Tibial artery (tissue), 4 donors: ENCODE measurements at regions not wholly inside any gene's neighbourhood (a gene's known extent, or its start where the extent isn't known, plus 50 kb on each side); places are given as distances from the start of the nearest gene placed in this dataset.
"Not testable (repeated sequence)": the region's sequence is repeated elsewhere in the genome, so short reads cannot be mapped to it uniquely, and the experiment has no call there.

Experiments
- DNase-seq, 2 donors: peaks; one replicate each; pipeline ENCODE4 v3.0.0-alpha.2; 2019
- H3K27ac ChIP-seq, 2 donors: fragments of 200-600 bp; sonication (generic) in 1 of 2; 1 replicate in 1 of 2; 2 replicates in 1 of 2; pipeline ENCODE4 v1.5.1; 2018 to 2019; ENCODE audit warnings: mild to moderate bottlenecking in 1 of 2
- H3K27me3 ChIP-seq, 2 donors: fragments of 200-600 bp; sonication (generic) in 1 of 2; one replicate each; pipeline versions ENCODE4 v1.5.1 to v1.6.0; 2016 to 2019
- H3K36me3 ChIP-seq, 3 donors: fragments of 200-600 bp; sonication (generic) in 2 of 3; one replicate each; pipeline ENCODE4 v1.5.1; 2016 to 2019; ENCODE audit warnings: mild to moderate bottlenecking in 2 of 3
- H3K4me1 ChIP-seq, 4 donors: fragments of 200-600 bp; sonication (generic) in 2 of 4; 1 replicate in 3 of 4; 2 replicates in 1 of 4; pipeline ENCODE4 v1.5.1; 2016 to 2019
- H3K4me3 ChIP-seq, 2 donors: fragments of 200-600 bp; sonication (generic) in 1 of 2; 1 replicate in 1 of 2; 2 replicates in 1 of 2; pipeline ENCODE4 v1.5.1; 2018 to 2019; ENCODE audit warnings: mild to moderate bottlenecking in 2 of 2
- H3K9me3 ChIP-seq, 3 donors: fragments of 200-600 bp; sonication (generic) in 1 of 3; one replicate each; pipeline ENCODE4 v1.5.1; 2016 to 2019
- intact Hi-C: fragments of 100-400 bp; cut with DNase I; formaldehyde crosslinking; loops from one replicate; pipeline ENCODE4 v1.15.0; 2023; ENCODE audit warnings: low total_unique reads

DNA sequence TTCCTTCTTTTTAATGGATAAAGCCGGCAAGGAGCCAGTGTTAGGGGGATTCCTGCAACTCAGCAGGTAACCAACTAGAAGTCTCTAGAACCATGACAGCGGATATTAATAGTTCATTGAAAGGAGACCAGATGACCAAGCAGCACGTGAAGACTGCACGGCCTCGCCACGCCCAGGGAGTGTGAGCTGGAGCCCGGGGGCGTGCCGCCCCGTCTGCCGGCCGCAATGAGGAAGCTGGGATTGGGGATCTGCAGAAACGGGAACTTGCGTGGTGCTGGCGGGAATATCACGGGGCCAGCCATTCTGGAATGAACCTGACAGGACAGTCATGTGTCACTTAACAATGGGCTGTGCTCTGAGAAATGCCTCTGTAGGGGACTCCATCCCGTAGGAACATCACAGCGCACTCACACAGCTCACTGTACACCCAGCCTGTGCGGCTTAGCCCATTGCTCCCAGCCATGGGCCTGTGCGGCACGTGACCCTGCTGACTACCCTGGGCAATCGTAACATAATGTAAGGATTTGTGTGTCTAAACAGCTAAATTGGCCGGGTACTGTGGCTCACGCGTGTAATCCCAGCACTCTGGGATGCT is 4092.8 kb upstream of the TPTE start:
- H3K27ac ChIP-seq, H3K27me3 ChIP-seq, H3K9me3 ChIP-seq, H3K4me3 ChIP-seq, intact Hi-C loops, H3K4me1 ChIP-seq, H3K36me3 ChIP-seq: not testable (repeated sequence)
- peak in 1 of 2 donors; percentile 22 for DNase-seq

DNA sequence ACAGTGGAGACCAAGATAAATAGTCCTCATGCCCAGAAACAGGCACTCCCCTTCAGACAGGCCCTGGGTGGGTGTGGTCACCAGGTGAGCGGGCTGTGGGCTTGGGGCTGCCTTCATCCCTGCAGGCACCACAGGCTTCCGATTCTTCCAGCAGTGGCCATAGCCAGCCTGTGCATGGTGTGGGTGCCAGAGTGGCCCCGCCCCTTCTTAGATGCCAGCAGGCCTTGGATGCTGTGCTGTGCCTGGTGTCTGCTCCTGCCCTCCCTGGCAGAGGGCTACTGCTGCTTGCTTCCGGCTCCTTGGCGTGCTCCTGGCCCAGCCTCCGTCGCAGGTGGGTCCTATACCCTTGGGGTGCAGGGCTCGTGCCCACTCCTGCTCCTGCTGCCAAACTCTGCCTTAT is 4091.5 kb upstream of the TPTE start:
- DNase-seq, H3K27ac ChIP-seq, H3K9me3 ChIP-seq, intact Hi-C loops, H3K27me3 ChIP-seq, H3K4me3 ChIP-seq, H3K36me3 ChIP-seq, H3K4me1 ChIP-seq: not testable (repeated sequence)

DNA sequence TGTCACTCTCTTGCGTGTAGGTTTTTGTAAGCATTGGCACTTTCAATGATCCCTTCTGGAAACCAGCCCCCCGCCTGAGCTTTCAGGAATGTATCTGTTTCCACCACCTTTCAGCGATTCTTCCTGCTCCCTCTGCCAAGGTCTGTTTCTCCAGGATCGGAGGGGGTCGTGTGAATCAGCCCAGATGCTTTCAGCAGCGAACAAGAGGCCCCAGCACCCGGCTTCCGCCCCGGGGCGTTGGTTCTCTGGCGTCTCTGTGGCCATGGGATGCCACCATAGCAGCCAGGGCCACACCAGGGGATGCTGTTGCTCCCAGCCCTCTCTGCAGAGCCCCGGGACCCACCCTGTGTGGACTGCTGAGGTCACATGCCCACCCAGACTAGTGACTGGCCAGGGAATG is 4088.2 kb upstream of the TPTE start:
- H3K9me3 ChIP-seq, H3K4me1 ChIP-seq, H3K27me3 ChIP-seq, H3K36me3 ChIP-seq, H3K27ac ChIP-seq, H3K4me3 ChIP-seq, intact Hi-C loops, DNase-seq: not testable (repeated sequence)

DNA sequence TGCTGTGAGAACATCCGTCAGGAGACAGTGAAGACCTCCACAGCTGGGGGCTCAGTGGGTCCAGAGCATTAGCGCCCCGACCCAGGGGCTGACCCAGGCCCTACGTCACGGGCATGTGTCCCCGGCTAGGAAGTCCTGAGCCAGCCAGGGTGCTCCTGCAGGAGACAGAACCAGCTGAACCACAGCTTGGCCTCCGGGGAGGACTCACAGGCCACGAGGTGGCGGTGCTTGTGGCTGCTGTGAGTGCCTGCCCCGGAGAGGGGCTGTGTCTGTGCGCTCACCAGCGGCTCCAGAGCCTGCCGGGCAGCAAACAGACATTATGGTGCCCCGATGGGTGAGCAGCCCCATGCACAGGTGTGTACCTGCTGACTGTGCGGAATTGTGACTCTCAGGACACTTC is 4085.2 kb upstream of the TPTE start:
- H3K4me3 ChIP-seq, DNase-seq, H3K9me3 ChIP-seq, H3K27ac ChIP-seq, H3K27me3 ChIP-seq, H3K4me1 ChIP-seq, intact Hi-C loops, H3K36me3 ChIP-seq: not testable (repeated sequence)

DNA sequence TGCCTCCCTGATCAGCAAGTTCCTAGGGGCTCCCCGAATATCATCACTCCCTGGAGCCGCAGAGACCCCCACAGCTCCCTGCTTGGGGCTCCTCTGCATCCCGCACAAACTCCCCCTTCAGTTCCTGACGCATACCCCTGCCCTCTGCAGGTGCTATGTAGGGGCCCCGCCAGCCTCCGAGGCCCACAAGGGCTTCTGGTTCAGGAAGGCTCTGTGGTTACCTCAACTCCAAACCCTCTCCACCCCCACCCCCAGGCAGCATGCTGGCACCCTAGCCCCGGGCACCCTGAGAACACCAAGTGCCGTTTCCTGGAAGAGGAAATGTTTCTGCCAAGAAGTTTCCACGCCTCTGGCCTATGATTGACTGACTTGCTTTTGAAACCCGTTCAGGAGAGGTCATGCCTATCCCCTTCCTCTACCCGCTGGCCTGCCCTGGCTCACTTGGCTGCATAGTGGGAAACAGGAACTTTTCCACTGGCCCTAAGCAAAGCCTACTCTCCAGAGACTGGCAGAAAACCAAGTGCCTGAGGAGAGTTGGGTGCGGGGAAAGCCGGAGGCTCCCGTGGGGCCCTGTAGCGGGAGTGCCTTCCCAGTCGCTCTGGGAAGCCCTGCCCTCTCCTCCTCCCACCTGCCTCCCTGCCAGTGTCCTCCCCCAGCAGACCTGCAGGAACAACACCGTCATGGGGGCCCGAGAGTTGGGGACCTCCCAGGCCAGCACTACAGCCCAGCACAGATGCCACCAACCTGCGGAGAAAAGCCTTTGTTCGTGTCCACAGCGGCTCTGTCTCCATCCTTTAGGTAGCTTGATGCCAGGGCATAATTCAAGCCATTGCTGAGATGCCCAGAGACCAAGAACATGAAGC is 4084.2 kb upstream of the TPTE start:
- DNase-seq, H3K27ac ChIP-seq, intact Hi-C loops, H3K9me3 ChIP-seq, H3K4me1 ChIP-seq, H3K27me3 ChIP-seq, H3K36me3 ChIP-seq, H3K4me3 ChIP-seq: not testable (repeated sequence)

DNA sequence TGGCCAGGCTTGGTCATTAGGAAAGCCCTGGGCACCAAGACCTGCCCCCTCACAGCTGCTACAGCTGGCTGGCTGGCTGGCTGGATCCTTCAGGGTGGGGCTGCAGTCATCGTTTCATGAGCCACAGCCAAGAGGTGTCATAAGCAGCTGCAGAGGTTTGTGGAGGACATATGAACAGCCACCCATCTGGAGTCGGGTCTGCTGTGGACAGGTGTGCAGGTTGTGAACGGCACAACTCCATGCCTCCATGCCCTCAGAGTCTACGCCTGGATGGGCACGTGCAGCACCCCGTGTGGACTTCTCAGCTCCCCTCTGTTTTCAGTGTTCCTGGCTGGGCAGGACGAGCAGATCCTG is 4083.6 kb upstream of the TPTE start:
- H3K4me3 ChIP-seq, H3K36me3 ChIP-seq, H3K9me3 ChIP-seq, intact Hi-C loops, H3K27ac ChIP-seq, H3K27me3 ChIP-seq, H3K4me1 ChIP-seq, DNase-seq: not testable (repeated sequence)

DNA sequence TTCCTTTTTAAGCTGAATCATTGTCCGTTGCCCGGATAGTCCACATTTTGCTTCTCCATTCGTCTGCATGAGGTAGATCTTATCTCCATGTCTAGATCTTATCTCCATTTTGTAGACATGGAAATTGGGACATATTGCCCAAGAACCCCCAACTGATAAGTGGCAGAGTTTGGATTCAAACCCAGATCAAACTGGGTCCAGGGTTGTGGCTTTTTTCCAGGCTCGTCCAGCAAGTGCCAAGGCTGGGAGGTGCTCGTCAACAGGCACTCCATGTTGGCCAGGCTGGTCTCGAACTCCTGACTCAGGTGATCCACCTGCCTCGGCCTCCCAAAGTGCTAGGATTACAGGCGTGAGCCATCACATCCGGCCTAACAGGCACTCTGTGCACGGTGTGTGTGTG is 4082.3 kb upstream of the TPTE start:
- DNase-seq, intact Hi-C loops, H3K4me3 ChIP-seq, H3K4me1 ChIP-seq, H3K27ac ChIP-seq, H3K36me3 ChIP-seq, H3K27me3 ChIP-seq, H3K9me3 ChIP-seq: not testable (repeated sequence)

DNA sequence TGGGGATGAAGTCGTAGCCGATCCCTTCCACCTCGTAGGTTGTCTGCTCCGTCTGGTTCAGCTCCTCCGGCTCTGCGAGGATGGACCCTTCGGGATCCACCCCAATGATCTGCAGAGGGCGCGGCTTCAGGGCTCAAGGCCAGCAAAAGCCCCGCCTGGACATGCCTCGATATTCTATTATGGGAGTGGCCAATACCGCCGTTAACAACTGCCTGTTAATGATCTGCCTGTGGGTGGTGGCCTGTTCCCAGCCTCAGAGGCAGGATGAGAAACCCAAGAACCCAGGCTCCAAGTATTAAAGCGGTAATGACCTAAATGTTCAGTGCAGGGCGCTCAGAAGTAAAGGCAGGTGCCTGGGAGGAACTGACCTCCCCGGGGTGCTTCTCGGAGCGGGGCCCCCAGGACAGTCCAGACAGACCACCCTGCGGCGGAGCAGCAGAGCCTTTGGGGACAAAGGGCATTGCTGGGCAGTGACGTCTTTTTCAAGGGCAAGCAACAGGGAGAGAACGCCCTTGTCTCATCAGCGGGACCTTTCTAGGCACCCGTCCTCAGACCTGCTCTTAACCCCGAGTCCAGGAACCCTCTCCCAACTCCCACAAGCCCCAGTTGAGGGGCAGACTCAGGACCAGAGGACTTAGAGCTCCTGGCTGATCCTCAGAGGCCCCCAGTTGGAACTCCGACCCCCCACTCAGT is 4066.6 kb upstream of the TPTE start:
- H3K27me3 ChIP-seq, intact Hi-C loops, H3K9me3 ChIP-seq, DNase-seq, H3K36me3 ChIP-seq, H3K27ac ChIP-seq, H3K4me1 ChIP-seq, H3K4me3 ChIP-seq: not testable (repeated sequence)

DNA sequence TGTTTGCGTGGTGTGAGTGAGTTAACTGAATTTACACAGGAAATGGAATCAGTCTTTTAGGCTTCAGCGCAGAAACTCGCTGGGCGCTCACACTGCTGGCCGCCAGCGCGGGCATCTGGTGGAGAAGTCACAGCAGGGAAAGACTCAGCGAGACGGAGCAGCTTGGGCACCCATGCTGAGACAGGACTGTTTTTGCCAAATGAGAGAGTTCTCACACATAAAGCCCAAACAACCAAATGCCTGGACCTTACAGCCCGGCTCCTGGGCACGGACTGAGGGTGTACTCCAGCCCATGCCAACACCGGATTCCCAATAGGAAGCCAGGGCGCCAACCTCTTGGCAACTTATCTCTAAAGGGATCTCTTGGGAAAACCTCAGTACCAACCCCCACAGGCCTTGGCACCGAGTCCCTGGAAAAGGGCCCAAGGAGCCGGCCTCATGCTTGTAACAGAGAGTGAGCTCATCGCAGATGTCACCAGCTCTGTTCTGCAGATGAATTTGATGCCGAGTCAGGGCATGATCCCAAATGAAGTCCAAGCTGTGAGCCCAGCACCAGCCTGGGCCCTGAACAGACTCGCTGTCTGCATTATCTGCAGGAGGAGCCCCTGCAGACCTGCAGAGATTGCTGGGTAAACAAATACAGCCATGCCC is 4065.2 kb upstream of the TPTE start:
- H3K9me3 ChIP-seq, DNase-seq, H3K27me3 ChIP-seq, H3K27ac ChIP-seq, intact Hi-C loops, H3K4me1 ChIP-seq, H3K4me3 ChIP-seq, H3K36me3 ChIP-seq: not testable (repeated sequence)

DNA sequence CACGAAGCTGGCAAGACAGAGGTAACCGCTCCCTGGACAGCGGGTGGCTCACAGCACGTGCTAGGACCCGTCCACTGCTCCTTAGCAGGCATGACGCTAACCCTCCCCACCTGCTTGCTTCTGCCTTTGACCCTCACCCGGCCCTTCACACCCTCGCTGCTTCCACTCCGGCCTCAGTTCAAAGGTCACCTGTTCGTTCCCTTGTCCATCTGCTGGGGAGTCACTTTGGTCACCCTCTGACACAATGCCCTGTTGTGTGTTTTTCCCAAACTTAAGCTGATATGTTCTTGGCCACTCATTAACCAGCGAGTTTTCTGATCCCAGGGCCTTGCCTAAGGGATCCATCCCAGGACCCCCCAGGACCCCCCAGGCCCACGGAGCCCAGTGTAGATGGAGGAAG is 4061.6 kb upstream of the TPTE start:
- DNase-seq, intact Hi-C loops, H3K9me3 ChIP-seq, H3K36me3 ChIP-seq, H3K4me3 ChIP-seq, H3K4me1 ChIP-seq, H3K27me3 ChIP-seq, H3K27ac ChIP-seq: not testable (repeated sequence)

DNA sequence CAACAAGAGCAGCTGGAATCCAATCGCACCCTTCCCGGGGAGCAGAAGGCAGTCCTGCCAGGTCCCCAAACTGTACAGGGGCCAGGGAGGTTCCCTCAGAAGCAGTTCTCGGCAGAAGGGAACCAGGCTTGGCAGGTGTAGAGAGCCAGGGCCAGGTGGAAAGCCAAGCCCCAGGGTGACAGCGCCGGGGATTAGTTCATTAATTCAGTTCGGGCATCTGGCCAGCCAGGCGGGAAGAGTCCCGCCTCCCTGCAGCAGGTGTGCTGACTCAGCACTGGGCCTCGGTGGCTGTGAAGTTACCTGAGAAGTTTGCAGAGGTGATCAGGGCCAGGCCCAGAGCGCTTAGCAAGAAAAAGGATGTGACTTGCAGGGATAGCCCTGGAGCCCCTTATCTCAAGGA is 4060.0 kb upstream of the TPTE start:
- H3K27me3 ChIP-seq, intact Hi-C loops, DNase-seq, H3K4me1 ChIP-seq, H3K36me3 ChIP-seq, H3K4me3 ChIP-seq, H3K9me3 ChIP-seq, H3K27ac ChIP-seq: not testable (repeated sequence)

DNA sequence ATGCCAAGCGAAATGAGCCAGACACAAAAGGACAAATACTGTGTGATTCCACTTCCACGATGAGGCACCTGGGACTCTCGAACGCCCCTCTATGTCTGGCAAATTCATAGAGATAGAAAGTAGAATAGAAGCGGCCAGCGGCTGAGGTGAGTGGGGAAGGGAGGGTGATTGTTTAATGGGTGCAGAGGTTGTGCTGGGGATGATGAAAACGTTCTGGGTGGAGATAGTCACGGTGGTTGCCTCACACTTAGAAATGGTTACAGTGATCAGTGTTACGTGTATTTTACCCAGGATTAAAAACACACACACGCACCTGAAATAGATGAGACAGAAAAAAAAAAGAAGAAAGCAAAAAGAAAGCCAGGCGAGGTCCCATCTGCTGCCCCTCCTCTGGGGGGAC is 4057.0 kb upstream of the TPTE start:
- intact Hi-C loops, H3K4me3 ChIP-seq, H3K27ac ChIP-seq, H3K36me3 ChIP-seq, H3K9me3 ChIP-seq, H3K4me1 ChIP-seq, H3K27me3 ChIP-seq, DNase-seq: not testable (repeated sequence)

DNA sequence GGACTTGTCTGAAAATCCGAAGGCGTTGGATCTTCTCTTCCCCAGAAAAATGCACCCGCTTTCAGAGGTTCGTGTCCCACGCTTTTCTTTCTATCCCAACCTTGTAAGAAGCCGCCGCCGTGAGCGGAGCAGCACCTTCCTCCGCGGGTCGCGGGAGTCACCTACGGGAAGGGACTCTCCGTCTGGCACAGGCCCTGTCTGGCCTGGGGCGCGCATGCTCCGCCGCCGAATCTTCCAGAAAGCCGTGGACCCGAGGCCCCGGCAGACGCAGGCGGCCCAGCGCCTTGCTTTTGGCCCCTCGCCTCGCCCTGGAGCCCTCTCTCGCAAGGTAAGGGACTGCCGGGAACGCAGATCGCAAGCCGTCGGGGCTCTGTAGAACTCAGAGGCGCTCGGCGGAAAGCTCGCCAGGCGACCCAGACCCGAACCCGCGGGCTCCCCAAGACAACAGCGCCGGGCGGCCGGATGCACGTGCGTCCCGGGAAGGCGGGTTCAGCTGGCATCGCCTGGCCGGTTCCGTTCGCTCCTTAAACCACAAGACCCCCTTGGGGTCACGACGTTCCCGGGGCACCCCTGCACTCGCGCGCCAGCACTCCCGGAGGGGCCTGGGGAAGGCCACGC is 4055.2 kb upstream of the TPTE start:
- H3K27me3 ChIP-seq, H3K9me3 ChIP-seq, DNase-seq, intact Hi-C loops, H3K27ac ChIP-seq, H3K36me3 ChIP-seq, H3K4me1 ChIP-seq, H3K4me3 ChIP-seq: not testable (repeated sequence)

DNA sequence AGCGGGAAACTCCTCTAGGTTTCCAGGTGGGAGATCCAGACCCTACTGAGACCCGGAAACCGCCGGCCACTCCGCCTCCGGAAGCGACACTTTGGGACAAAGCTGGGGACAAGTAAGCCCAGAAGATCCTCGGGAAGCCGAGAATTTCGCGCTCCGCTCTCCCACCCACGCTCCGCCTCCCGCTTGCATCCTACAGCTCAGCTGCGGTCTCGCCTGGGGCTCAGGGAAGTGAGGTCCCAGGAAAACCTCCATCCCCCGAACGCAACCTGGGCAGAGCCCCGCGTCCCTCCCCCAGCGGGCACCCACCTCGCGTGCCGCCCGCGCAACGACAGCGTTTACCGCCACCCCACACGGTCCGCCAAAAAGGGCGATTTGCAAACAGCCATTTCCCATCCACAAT is 4054.7 kb upstream of the TPTE start:
- H3K9me3 ChIP-seq, intact Hi-C loops, H3K27me3 ChIP-seq, H3K4me3 ChIP-seq, H3K36me3 ChIP-seq, DNase-seq, H3K27ac ChIP-seq, H3K4me1 ChIP-seq: not testable (repeated sequence)
